PC-9 (cell line): ENCODE measurements at regions not wholly inside any gene's neighbourhood (a gene's known extent, or its start where the extent isn't known, plus 50 kb on each side); places are given as distances from the start of the nearest gene placed in this dataset.

ENCODE experiments used
- BruUV-seq: library from RNA; stranded (reverse); fragments of 400-500 nt; replicated peaks from 2 replicates; lab custom pipeline; 2021; lab: Mats Ljungman, UMichigan
- CTCF ChIA-PET: fragments of 300-600 bp; sonication (Branson Sonifier 250); formaldehyde crosslinking; loops from one replicate; lab custom pipeline; 2022; ENCODE audit warnings: antibody characterized with exemption; lab: Charles Lee
- POLR2A ChIA-PET: fragments of 300-600 bp; sonication (Branson Sonifier 250); formaldehyde crosslinking; loops from one replicate; lab custom pipeline; 2022; ENCODE audit warnings: antibody characterized with exemption; ENCODE audit not compliant: unreplicated experiment; lab: Charles Lee
- DNase-seq, 2 experiments: peaks; one replicate each; pipeline versions ENCODE4 v3.0.0 to v3.0.0-alpha.2; 2015 to 2022; ENCODE audit warnings: mixed read lengths in 1 of 2
- H2AFZ ChIP-seq: fragments of 200-600 bp; sonication (generic); 2 replicates; pipeline ENCODE4 v1.8.1; 2017; ENCODE audit warnings: antibody characterized with exemption
- H3F3A ChIP-seq: fragments of 200-600 bp; sonication (generic); 2 replicates; pipeline ENCODE4 v1.8.1; 2017; ENCODE audit warnings: antibody characterized with exemption, mild to moderate bottlenecking, low read depth; ENCODE audit not compliant: insufficient read depth
- H3K27ac ChIP-seq: fragments of 200-600 bp; sonication (generic); 2 replicates; pipeline ENCODE4 v1.6.1; 2016; ENCODE audit warnings: mixed run types
- H3K27me3 ChIP-seq: fragments of 200-600 bp; sonication (generic); 2 replicates; pipeline ENCODE4 v1.6.1; 2016; ENCODE audit warnings: low read depth, mixed run types; ENCODE audit not compliant: insufficient read depth
- H3K36me3 ChIP-seq: fragments of 200-600 bp; sonication (generic); 2 replicates; pipeline ENCODE4 v1.6.1; 2016; ENCODE audit warnings: low read depth, mixed run types
- H3K4me1 ChIP-seq: fragments of 200-600 bp; sonication (generic); replicated peaks from 2 replicates; pipeline ENCODE4 v1.6.1; 2016; ENCODE audit warnings: mixed run types; ENCODE audit not compliant: insufficient read depth
- H3K4me2 ChIP-seq: fragments of 200-600 bp; sonication (generic); 2 replicates; pipeline ENCODE4 v1.6.1; 2017; ENCODE audit warnings: mixed run types
- H3K4me3 ChIP-seq: fragments of 200-600 bp; sonication (generic); 2 replicates; pipeline ENCODE4 v1.6.1; 2016; ENCODE audit warnings: mixed run types
- H3K79me2 ChIP-seq: fragments of 200-600 bp; sonication (generic); 2 replicates; pipeline ENCODE4 v1.6.1; 2017; ENCODE audit warnings: low read depth, mixed run types
- H3K9me2 ChIP-seq: fragments of 200-600 bp; sonication (generic); 2 replicates; pipeline ENCODE4 v1.8.1; 2017; ENCODE audit warnings: mild to moderate bottlenecking; ENCODE audit not compliant: insufficient read depth
- H3K9me3 ChIP-seq: fragments of 200-600 bp; sonication (generic); 2 replicates; pipeline ENCODE4 v1.8.1; 2016; ENCODE audit warnings: low read depth; ENCODE audit not compliant: insufficient read depth
- H4K20me1 ChIP-seq: fragments of 200-600 bp; sonication (generic); 2 replicates; pipeline ENCODE4 v1.8.1; 2017; ENCODE audit not compliant: insufficient read depth
- EZH2 ChIP-seq: fragments of 200-600 bp; sonication (generic); IDR thresholded peaks from 2 replicates; pipeline ENCODE4 v1.8.0; 2017; ENCODE audit warnings: antibody characterized with exemption, low read depth
- intact Hi-C: fragments of 100-400 bp; cut with micrococcal nuclease; formaldehyde crosslinking; loops from one replicate; pipeline ENCODE4 v1.10.0; 2022; ENCODE audit not compliant: unreplicated experiment
- TF ChIP-seq, protein P1 (sequence below): fragments of 200-600 bp; sonication (generic); conservative IDR thresholded peaks from 2 replicates; pipeline ENCODE4 v1.6.1; 2017; ENCODE audit warnings: mixed run types, antibody characterized with exemption, mild to moderate bottlenecking, moderate library complexity

DNA sequence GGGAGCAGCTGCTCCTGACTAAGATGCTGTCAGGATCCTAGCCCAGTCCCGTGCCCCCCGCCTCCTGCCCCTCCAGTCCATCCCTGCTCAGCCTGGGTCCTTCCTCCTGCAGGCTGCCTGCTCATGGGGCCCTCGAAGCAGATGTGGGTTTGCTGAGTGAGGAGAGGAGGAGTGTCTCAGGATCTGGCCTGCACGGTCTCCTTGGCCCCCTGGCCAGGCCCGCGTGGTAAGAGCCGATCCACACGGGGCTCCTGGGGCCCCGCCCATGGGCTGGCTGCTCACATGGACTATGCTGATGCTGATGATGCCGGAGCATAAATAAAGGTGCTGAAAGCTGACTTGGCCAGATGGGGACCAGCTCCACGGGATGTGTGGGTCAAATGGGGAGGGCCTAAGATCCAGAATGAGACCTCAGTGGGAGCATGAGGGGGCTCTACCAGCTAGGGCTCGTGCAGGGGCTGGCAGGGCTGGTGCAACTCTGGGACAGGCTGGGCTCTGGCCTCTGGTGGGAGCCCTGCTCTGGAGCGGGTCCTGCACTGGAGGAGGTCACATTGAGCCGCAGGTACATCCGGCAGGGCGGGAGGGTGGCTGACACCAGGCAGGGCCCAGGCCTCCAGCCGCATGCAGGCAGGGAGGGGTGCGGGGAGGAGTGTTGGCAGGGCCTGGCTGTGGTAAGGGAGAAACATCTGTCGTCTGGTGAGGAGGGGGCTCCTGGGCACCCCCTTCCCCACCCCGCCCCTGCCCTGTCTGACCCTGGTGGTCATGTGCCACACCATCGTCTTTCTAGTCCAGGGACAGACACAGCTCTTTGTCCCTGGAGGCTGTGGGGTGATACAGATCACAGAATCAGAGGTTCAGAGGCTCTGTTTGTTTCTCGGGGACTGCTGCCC, 275.3 kb upstream of the HDAC4 start:
- Histone ChIP-seq H3F3A (no peaks in the 10 kb centered on the region), H3K4me1 (no peaks in the 10 kb centered on the region), H4K20me1 (no peaks in the 10 kb centered on the region), H3K4me3 (no peak overlapping the region), H3K4me2 (no peak overlapping the region), H3K9me3 (no peaks in the 10 kb centered on the region), H3K27me3 (peaks cover 95% of the 10 kb centered on the region), H3K9me2 (no peaks in the 10 kb centered on the region), H2AFZ (no peak overlapping the region), H3K36me3 (no peaks in the 10 kb centered on the region), H3K27ac (no peak overlapping the region), H3K79me2 (no peaks in the 10 kb centered on the region)
- no TSS peak for BruUV-seq
- intact Hi-C loops = no loop called here
- ChIA-PET POLR2A (no interaction called here), CTCF (no interaction called here)
- no peak for DNase-seq
- TF ChIP-seq, protein P1, sequence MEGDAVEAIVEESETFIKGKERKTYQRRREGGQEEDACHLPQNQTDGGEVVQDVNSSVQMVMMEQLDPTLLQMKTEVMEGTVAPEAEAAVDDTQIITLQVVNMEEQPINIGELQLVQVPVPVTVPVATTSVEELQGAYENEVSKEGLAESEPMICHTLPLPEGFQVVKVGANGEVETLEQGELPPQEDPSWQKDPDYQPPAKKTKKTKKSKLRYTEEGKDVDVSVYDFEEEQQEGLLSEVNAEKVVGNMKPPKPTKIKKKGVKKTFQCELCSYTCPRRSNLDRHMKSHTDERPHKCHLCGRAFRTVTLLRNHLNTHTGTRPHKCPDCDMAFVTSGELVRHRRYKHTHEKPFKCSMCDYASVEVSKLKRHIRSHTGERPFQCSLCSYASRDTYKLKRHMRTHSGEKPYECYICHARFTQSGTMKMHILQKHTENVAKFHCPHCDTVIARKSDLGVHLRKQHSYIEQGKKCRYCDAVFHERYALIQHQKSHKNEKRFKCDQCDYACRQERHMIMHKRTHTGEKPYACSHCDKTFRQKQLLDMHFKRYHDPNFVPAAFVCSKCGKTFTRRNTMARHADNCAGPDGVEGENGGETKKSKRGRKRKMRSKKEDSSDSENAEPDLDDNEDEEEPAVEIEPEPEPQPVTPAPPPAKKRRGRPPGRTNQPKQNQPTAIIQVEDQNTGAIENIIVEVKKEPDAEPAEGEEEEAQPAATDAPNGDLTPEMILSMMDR = no peak
- no peak for TF ChIP-seq EZH2

DNA sequence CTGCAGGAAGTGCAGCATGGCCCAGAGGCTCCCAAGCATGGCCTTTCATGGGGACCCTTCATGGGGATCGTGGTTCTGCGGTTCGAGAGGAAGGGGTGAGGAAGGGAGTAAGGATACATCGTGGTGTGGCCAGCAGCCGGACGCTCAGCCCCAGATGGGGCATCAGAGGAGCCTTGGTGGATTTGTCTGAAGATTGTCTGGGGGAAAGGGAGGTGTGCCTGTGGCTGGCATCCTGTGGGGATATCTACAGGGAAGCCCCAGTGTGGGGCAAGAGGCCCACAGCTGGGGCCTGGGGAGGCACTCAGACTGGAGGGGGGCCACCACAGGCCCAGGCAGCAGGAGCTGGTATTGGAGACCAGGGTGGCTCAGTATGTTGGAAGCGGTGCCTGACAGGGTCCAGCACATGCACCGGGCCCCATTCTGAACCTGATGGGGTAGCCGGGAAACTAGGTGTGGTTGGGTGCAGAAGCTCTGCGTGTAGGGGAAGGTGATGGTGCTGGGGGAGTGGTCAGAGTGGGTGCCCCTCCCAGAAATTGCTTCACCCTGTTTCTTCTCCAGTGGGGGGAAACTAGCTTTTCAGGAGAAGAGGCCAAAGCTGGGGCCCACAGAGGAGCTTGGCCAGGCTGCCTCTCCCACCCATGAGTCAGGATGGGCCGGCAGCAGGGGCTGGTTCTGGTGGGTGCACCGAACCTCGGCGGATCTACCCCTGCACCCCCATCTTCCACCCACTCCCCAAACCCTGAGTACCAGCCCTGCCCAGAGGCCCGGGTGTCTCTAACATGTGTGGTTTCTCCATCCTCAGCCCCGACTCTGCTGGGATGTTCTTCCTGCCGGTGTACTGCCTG, 274.4 kb upstream of the HDAC4 start:
- Histone ChIP-seq H2AFZ (no peak overlapping the region), H3K4me2 (no peak overlapping the region), H3K27ac (no peak overlapping the region), H4K20me1 (no peaks in the 10 kb centered on the region), H3K27me3 (peaks cover 100% of the 10 kb centered on the region), H3K9me3 (no peaks in the 10 kb centered on the region), H3K4me1 (no peaks in the 10 kb centered on the region), H3K9me2 (no peaks in the 10 kb centered on the region), H3K36me3 (no peaks in the 10 kb centered on the region), H3F3A (no peaks in the 10 kb centered on the region), H3K4me3 (no peak overlapping the region), H3K79me2 (no peaks in the 10 kb centered on the region)
- DNase-seq = no peak
- BruUV-seq = no TSS peak
- TF ChIP-seq, protein P1 = no peak
- TF ChIP-seq EZH2 = no peak
- ChIA-PET POLR2A (no interaction called here), CTCF (no interaction called here)
- intact Hi-C loops = no loop called here

DNA sequence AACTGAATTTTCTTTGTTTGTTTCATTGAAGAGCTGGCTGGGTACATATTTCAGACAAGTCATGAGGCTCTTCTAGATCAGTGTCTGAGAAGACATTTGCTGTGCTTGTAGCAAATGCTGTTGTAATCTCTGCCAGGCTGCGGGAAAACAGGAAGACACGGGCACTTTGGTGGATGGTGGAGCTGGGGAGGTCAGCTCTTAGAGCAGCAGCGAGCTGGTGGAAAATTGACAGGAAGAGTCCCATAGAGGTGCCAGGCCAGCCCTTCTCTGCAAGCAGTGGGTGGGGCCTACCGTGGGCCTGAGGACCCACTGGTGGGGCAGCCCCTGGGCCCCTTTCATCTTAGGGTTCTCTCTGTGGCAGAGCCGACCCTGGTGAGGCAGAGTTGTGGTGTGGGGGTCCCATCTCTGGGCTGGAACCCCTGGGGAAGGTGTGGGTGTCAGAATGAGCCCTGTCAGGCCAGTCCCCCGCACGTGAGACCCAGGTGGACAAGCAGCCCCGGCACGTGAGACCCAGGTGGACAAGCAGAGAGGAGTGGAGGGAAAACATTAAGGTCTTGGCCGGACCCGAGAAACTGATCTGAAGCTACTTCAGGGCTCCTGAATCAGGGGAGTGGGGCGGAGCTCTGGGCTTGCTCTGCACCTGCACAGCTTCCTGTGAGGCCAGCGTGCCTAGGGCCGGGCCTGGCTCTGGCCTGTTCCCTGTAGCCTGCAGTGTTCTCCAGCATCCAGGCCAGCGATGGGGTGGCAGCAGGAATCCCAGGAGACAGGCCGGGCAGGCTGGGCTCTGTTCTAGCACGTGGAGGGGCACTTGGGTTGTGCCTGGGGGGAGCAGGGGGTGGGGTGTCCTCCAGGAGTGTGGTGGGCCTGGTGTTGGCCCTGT, 273.5 kb upstream of the HDAC4 start:
- intact Hi-C loops = no loop called here
- H3K27me3 ChIP-seq = peaks cover 100% of the 10 kb centered on the region
- no peak overlapping the region for H3K4me2 ChIP-seq
- ChIA-PET CTCF (no interaction called here), POLR2A (no interaction called here)
- no peaks in the 10 kb centered on the region for H3K9me2 ChIP-seq
- no peaks in the 10 kb centered on the region for H3K79me2 ChIP-seq
- H3K27ac ChIP-seq = no peak overlapping the region
- no peaks in the 10 kb centered on the region for H3K36me3 ChIP-seq
- no peaks in the 10 kb centered on the region for H3F3A ChIP-seq
- H3K9me3 ChIP-seq = no peaks in the 10 kb centered on the region
- DNase-seq = no peak
- no peaks in the 10 kb centered on the region for H3K4me1 ChIP-seq
- H2AFZ ChIP-seq = no peak overlapping the region
- no TSS peak for BruUV-seq
- H4K20me1 ChIP-seq = no peaks in the 10 kb centered on the region
- H3K4me3 ChIP-seq = no peak overlapping the region
- no peak for TF ChIP-seq EZH2
- TF ChIP-seq, protein P1 = no peak
